K562 (cell line): ENCODE measurements at regions not wholly inside any gene's neighbourhood (a gene's known extent, or its start where the extent isn't known, plus 50 kb on each side); places are given as distances from the start of the nearest gene placed in this dataset.
A peak's percentile ranks its signal among the peaks of the same experiment; 100 is the strongest.

Source experiments
- ATAC-seq: fragments of 200-7000 bp; cut with Tn5 transposase; 3 replicates; pipeline ENCODE4 v1.9.1; 2020; ENCODE audit warnings: moderate library complexity
- BruUV-seq: library from RNA; stranded (reverse); fragments of 400-500 nt; replicated peaks from 2 replicates; lab custom pipeline; 2021; lab: Mats Ljungman, UMichigan
- CTCF ChIA-PET: fragments of 300-600 bp; formaldehyde crosslinking; extraction: SDS; loops from one replicate; lab custom pipeline; 2021; ENCODE audit warnings: low intra/inter-chr PET ratio; lab: Yijun Ruan, JAX
- POLR2A ChIA-PET: fragments of 300-600, 350-650 bp; sonication (Branson Sonifier 250); formaldehyde crosslinking; extraction: SDS; loops from one replicate; lab custom pipeline; 2021; ENCODE audit warnings: antibody characterized with exemption, inconsistent platforms; lab: Yijun Ruan, JAX
- DNase-seq, 4 experiments: peaks; one replicate each; pipeline versions ENCODE4 v3.0.0 to v3.0.0-alpha.2; 2011 to 2018; ENCODE audit warnings: low spot score in 3 of 4, mixed read lengths in 3 of 4; ENCODE audit errors: extremely low read depth in 1 of 4
- FAIRE-seq: peaks from 2 replicates; lab custom pipeline; 2011; peaks lifted over from hg19 to GRCh38; lab: Jason Lieb, UNC
- H2AFZ ChIP-seq: 2 replicates; pipeline ENCODE4 v1.6.0; 2011; ENCODE audit warnings: low read depth, low read length, control low read depth, inconsistent platforms
- H3K27ac ChIP-seq: fragments of 200-600 bp; 3 replicates; pipeline ENCODE4 v1.8.0; 2011; ENCODE audit warnings: low read depth, mild to moderate bottlenecking, control low read depth, inconsistent platforms, low read length, moderate library complexity, mixed read lengths; ENCODE audit errors: extremely low read depth
- H3K27me3 ChIP-seq, 2 experiments: fragments of 300-600 bp in 1 of 2; 2 replicates in 1 of 2; 3 replicates in 1 of 2; pipeline versions ENCODE4 v1.6.0 to v1.8.0; 2011; ENCODE audit warnings: inconsistent platforms in 2 of 2, low read length in 2 of 2, mild to moderate bottlenecking in 1 of 2, mixed read lengths in 1 of 2, moderate library complexity in 1 of 2; ENCODE audit not compliant: control insufficient read depth in 2 of 2, insufficient read depth in 2 of 2
- H3K36me3 ChIP-seq: fragments of 300-600 bp; 3 replicates; pipeline ENCODE4 v1.8.0; 2011; ENCODE audit warnings: mild to moderate bottlenecking, low read length, inconsistent platforms; ENCODE audit not compliant: control insufficient read depth, insufficient read depth
- H3K4me1 ChIP-seq, 2 experiments: fragments of 200-600 bp in 1 of 2; replicated peaks in 1 of 2; 2 replicates in 1 of 2; 3 replicates in 1 of 2; pipeline versions ENCODE4 v1.5.1 to v1.8.0; 2011; ENCODE audit warnings: inconsistent platforms in 2 of 2, low read length in 2 of 2, mild to moderate bottlenecking in 1 of 2, mixed read lengths in 1 of 2, moderate library complexity in 1 of 2; ENCODE audit not compliant: control insufficient read depth in 2 of 2, insufficient read depth in 2 of 2
- H3K4me2 ChIP-seq: 2 replicates; pipeline ENCODE4 v1.6.1; 2011; ENCODE audit warnings: low read length, control low read depth, inconsistent platforms, mixed read lengths; ENCODE audit not compliant: insufficient read depth
- H3K4me3 ChIP-seq: fragments of 200-600 bp; sonication (generic), shearing (Covaris generic); 2 replicates; pipeline ENCODE4 v1.5.1; 2016; ENCODE audit warnings: control low read depth, inconsistent platforms
- H3K79me2 ChIP-seq: fragments of 200-600 bp; 3 replicates; pipeline ENCODE4 v1.8.0; 2011; ENCODE audit warnings: low read length, inconsistent platforms; ENCODE audit not compliant: control insufficient read depth, insufficient read depth
- H3K9ac ChIP-seq, 2 experiments: 2 replicates each; pipeline versions ENCODE4 v1.6.0 to v1.6.1; 2011; ENCODE audit warnings: low read depth in 2 of 2, low read length in 2 of 2, control low read depth in 1 of 2, inconsistent platforms in 1 of 2, mild to moderate bottlenecking in 1 of 2, mixed read lengths in 1 of 2; ENCODE audit not compliant: insufficient read depth in 1 of 2
- H3K9me1 ChIP-seq: one replicate; pipeline ENCODE4 v1.6.0; 2011; ENCODE audit warnings: inconsistent platforms, mild to moderate bottlenecking, low read length, moderate library complexity; ENCODE audit not compliant: control insufficient read depth, insufficient read depth
- H3K9me3 ChIP-seq: replicated peaks from 2 replicates; pipeline ENCODE4 v1.5.1; 2011; ENCODE audit warnings: low read depth, low read length, inconsistent platforms; ENCODE audit not compliant: control insufficient read depth, insufficient read depth
- H4K20me1 ChIP-seq: replicated peaks from 2 replicates; pipeline ENCODE4 v1.6.1; 2011; ENCODE audit warnings: low read length, inconsistent platforms, mixed read lengths; ENCODE audit not compliant: control insufficient read depth, insufficient read depth
- BDP1 ChIP-seq: IDR thresholded peaks from 3 replicates; pipeline ENCODE4 v1.6.1; 2011; ENCODE audit not compliant: insufficient read length, insufficient read depth
- HOXB6 ChIP-seq: fragments of 250-450 bp; sonication (Bioruptor Pico); IDR thresholded peaks from 2 replicates; pipeline ENCODE4 v1.5.1; 2022; ENCODE audit warnings: mild to moderate bottlenecking, borderline replicate concordance
- RBM14 ChIP-seq: fragments of 200-400 bp; formaldehyde crosslinking; IDR thresholded peaks from 2 replicates; pipeline ENCODE4 v1.6.1; 2018; ENCODE audit warnings: low read depth, mild to moderate bottlenecking, low read length, moderate library complexity, borderline replicate concordance; ENCODE audit not compliant: insufficient read depth
- SNRNP70 ChIP-seq: fragments of 200-400 bp; formaldehyde crosslinking; optimal IDR thresholded peaks from 2 replicates; pipeline ENCODE3; 2017; ENCODE audit warnings: low read depth, low read length
- ZFX ChIP-seq: sonication (generic); formaldehyde crosslinking; IDR thresholded peaks from 2 replicates; pipeline ENCODE4 v1.8.0; 2022; ENCODE audit warnings: mild to moderate bottlenecking, missing genetic modification reagents, moderate library complexity
- WGBS: fragments of 100-300 bp; shearing (Covaris generic); methylation state at CpG from one replicate; pipeline ENCODE4 v1.1.6; 2016; ENCODE audit warnings: low coverage, mixed read lengths; ENCODE audit not compliant: insufficient coverage; ENCODE audit errors: missing lambda C conversion rate; 5-methylcytosine and 5-hydroxymethylcytosine counted together
- in situ Hi-C: fragments of 300-500 bp; cut with MboI; formaldehyde crosslinking; loops from 4 replicates; pipeline ENCODE4 v1.15.0; 2018; ENCODE audit warnings: inconsistent platforms, mixed read lengths
- intact Hi-C: fragments of 100-400 bp; cut with micrococcal nuclease; formaldehyde crosslinking; loops from 2 replicates; pipeline ENCODE4 v1.14.2; 2022
- TF ChIP-seq, protein P1 (sequence below): sonication (generic); formaldehyde crosslinking; IDR thresholded peaks from 2 replicates; pipeline ENCODE4 v1.8.0; 2022; ENCODE audit warnings: mild to moderate bottlenecking, missing genetic modification reagents
- TF ChIP-seq, protein P2 (sequence below): fragments of 200-800 bp; sonication (Bioruptor generic); IDR thresholded peaks from 2 replicates; pipeline ENCODE4 v1.6.1; 2017; ENCODE audit warnings: missing genetic modification characterization, missing compliant biosample characterization

DNA sequence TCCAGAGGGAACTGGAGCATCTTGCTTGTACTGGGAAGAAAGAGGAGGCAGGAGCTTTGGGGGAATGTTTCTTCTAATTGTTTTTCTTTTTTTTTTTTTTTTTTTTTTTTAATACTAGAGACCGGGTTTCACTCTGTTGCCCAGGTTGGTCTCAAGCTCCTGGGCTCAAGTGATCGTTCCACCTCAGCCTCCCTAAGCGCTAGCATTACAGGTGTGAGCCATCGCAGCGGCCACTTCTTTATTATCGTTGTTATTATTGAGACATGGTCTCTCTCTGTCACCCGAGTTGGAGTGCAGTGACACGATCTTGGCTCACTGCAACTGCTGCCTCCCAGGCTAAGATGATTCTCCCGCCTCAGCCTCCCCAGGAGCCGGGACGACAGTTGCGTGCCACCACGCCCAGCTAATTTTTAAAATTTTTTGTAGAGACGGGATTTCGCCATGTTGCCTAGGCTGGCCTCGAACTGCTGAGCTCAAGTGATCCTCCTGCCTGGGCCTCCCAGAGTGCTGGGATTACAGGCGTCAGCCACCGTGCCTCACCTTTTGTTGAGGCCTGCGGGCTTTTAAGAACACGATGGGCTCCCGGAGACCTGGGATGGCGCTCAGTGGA is 137.3 kb upstream of the GSE1 start:
- ChIA-PET CTCF (interaction anchor here (0.6 kb wide), 1 partner anchor 220 kb away, joined by 3 read pairs; no protein-coding TSS in a partner anchor), POLR2A (interaction anchor here (2.7 kb wide), 1 partner anchor 14 kb away, joined by 9 read pairs; no protein-coding TSS in a partner anchor)
- BruUV-seq, result no TSS peak
- ATAC-seq (no peak), DNase-seq (no peak), FAIRE-seq (no peak)
- Histone ChIP-seq H2AFZ (no peak overlapping the region), H3K4me1 (peaks cover 19 to 59% of the 10 kb centered on the region in 2 experiments), H3K9ac (peak overlapping the region in 1 of 2 experiments; percentile 66; a peak in 1 of 4 replicates), H3K4me2 (no peak overlapping the region), H3K27ac (no peak overlapping the region), H3K36me3 (peaks cover 3% of the 10 kb centered on the region; the same call in 2 of the 3 replicates), H3K4me3 (no peak overlapping the region), H4K20me1 (peaks cover 24% of the 10 kb centered on the region), H3K9me3 (no peaks in the 10 kb centered on the region), H3K79me2 (peaks cover 21% of the 10 kb centered on the region; the same call in 2 of the 3 replicates), H3K27me3 (no peaks in the 10 kb centered on the region), H3K9me1 (no peaks in the 10 kb centered on the region)
- WGBS, result 91% methylated on average over 21 of the region's 22 CpGs
- TF ChIP-seq BDP1 (no peak), RBM14 (no peak), ZFX (CRISPR knock-in tag) (0 out of 2 replicates have a peak, but pooled peaks have one; percentile 18), SNRNP70 (no peak), HOXB6 (CRISPR knock-in tag) (no peak)
- TF ChIP-seq, protein P1, sequence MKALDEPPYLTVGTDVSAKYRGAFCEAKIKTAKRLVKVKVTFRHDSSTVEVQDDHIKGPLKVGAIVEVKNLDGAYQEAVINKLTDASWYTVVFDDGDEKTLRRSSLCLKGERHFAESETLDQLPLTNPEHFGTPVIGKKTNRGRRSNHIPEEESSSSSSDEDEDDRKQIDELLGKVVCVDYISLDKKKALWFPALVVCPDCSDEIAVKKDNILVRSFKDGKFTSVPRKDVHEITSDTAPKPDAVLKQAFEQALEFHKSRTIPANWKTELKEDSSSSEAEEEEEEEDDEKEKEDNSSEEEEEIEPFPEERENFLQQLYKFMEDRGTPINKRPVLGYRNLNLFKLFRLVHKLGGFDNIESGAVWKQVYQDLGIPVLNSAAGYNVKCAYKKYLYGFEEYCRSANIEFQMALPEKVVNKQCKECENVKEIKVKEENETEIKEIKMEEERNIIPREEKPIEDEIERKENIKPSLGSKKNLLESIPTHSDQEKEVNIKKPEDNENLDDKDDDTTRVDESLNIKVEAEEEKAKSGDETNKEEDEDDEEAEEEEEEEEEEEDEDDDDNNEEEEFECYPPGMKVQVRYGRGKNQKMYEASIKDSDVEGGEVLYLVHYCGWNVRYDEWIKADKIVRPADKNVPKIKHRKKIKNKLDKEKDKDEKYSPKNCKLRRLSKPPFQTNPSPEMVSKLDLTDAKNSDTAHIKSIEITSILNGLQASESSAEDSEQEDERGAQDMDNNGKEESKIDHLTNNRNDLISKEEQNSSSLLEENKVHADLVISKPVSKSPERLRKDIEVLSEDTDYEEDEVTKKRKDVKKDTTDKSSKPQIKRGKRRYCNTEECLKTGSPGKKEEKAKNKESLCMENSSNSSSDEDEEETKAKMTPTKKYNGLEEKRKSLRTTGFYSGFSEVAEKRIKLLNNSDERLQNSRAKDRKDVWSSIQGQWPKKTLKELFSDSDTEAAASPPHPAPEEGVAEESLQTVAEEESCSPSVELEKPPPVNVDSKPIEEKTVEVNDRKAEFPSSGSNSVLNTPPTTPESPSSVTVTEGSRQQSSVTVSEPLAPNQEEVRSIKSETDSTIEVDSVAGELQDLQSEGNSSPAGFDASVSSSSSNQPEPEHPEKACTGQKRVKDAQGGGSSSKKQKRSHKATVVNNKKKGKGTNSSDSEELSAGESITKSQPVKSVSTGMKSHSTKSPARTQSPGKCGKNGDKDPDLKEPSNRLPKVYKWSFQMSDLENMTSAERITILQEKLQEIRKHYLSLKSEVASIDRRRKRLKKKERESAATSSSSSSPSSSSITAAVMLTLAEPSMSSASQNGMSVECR (CRISPR knock-in tag), result no peak
- TF ChIP-seq, protein P2, sequence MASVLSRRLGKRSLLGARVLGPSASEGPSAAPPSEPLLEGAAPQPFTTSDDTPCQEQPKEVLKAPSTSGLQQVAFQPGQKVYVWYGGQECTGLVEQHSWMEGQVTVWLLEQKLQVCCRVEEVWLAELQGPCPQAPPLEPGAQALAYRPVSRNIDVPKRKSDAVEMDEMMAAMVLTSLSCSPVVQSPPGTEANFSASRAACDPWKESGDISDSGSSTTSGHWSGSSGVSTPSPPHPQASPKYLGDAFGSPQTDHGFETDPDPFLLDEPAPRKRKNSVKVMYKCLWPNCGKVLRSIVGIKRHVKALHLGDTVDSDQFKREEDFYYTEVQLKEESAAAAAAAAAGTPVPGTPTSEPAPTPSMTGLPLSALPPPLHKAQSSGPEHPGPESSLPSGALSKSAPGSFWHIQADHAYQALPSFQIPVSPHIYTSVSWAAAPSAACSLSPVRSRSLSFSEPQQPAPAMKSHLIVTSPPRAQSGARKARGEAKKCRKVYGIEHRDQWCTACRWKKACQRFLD (CRISPR knock-in tag), result no peak
- intact Hi-C loops, result no loop called here
- in situ Hi-C loops, result no loop called here
